ENCODE measurements at regions not wholly inside any gene's neighbourhood (a gene's known extent, or its start where the extent isn't known, plus 50 kb on each side); places are given as distances from the start of the nearest gene placed in this dataset.
"Not testable (repeated sequence)": the region's sequence is repeated elsewhere in the genome, so short reads cannot be mapped to it uniquely, and the experiment has no call there.

DNA sequence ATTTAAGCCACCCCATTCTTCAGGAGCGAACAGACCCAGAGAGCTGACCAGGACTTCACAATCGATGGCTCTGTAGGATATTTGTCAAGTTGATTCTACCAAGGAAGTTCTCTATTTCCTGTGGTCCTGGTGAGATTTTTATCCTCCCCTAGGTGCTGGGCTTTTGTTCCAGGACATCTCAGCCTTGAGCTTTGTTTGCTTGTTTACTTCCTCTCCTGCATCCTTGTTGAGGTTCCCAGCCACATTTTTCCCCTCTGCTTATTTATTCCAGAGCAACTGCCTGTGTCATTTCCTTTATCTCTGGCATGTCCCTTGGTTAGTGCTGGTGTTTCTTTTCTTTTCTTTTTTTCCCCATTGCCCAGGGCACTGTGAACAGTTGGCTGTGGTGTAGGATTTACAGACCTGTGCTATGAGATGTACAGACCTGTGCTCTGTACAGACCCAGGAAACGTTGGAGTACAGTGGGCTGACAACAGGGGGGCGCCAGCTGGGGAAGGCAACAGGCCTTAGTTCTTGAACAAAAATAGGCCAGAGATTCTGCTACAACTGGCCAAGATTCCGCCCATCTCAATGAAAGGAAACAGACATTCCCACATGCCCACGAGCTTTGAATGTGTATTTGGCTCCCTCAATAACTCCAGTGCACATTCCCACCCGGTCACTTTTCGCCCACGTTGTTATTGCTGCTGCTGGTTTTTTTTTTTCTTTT lies 235.9 kb upstream of the DDI1 start:
- no peak for DNase-seq (ENCODE audit: low read depth in 3 of 3, low spot score in 1 of 3)

DNA sequence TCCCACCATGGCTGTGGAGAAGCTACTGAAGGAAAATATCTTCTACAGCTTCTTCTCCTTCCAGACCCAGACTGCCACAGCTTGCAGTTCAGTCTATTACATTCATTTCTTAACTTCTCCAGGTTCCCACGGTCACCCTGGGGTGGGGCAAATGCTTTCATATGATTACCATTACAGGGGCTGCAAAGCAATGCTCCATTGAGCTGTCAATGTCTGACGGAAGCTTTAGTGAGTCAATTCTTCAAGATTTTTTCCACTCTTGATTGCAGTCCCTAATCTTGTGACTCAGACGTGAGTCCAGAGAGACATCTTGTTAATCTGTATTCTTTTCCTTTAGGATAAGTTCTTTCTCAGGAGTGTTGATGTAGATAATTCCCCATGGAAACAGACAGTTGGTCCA lies 233.4 kb upstream of the DDI1 start:
- DNase-seq (ENCODE audit: low read depth in 3 of 3, low spot score in 1 of 3), result no peak

DNA sequence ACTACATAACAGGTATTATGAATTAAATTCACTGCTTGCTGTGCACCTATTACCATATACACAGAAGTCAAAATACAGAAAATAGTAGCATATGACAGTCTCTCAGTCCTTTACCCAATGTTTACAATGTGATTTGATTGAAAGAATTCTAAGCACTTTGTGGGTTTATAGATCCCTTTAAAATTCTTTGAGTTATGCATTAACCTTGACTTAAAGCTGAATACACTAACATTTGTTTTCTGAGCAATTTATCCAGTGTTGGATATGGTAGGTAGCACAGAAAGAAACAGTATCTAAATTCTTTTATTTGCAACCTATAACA lies 230.8 kb upstream of the DDI1 start:
- no peak for DNase-seq (ENCODE audit: low read depth in 3 of 3, low spot score in 1 of 3)

- DNase-seq (ENCODE audit: low read depth in 3 of 3, low spot score in 1 of 3), result no peak
Measured at GRCh38 chr11:103806130-103806895, 230.1 kb upstream of the DDI1 start.

DNA sequence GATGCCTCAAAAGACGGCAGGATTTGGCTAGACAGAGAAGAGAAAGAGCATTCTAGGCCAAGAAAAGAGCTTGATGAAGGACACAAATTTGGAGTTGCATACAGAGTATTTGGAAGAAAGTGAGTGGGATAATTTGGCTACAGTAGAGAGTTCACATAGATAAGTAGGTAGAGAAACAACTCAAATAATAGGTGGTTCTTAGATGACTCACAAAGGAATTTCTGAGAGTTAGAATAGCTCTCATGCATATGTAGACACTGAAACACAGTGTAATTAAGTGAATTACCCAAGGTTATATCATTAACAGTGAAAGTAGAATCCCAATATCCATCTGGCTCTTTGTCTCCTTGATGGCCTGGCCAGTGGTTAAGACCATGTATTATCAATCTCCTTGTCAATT lies 228.6 kb upstream of the DDI1 start:
- DNase-seq (ENCODE audit: low read depth in 3 of 3, low spot score in 1 of 3), result no peak

- DNase-seq (ENCODE audit: low read depth in 3 of 3, low spot score in 1 of 3), result no peak
Measured at GRCh38 chr11:103808252-103808651, 228.2 kb upstream of the DDI1 start.

DNA sequence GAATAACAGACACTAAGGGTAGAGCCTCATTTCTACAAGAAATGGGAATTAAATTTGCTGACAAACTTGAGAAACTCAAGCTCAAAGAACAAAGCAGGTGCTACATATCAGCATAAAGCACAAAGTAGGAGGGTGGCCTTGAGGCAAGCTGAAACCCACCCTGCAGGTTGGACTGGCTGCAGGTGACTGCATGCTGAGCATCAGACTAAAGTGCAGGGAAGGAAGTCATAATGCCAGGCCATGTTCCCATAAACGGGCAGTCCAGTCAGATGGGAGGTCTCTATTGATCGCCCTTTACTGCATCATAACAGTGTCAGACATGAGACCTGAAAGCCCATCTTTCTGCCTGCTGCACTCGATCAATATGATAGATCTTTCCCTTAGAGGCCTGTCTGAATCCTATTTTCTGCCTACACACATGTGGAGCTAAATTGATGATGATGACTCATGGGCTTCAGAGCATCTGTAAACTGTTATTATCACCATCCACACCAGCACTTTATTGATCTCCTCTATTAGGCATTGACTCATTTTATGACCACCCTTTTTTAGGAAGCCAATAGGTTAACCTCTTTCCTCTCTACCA lies 224.5 kb upstream of the DDI1 start:
- no peak for DNase-seq (ENCODE audit: low read depth in 3 of 3, low spot score in 1 of 3)

DNA sequence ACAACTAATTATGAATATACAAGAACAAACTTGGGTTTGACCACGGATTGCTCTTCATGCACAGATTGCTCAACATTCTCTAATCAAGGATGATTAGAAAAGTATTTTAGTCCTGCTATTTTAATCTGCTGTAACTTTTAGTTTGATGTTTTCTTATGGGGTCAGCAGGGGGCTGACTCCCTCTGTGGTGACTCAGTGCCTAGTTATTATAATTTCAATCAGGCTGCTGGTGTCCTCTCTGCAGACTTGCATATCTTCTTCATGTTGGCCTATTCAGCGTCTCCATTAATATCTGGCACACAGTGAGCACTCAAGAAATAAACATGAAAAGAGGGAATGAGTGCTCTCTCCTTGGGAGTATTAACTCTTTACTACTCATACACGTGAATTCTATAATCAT lies 223.8 kb upstream of the DDI1 start:
- DNase-seq (ENCODE audit: low read depth in 3 of 3, low spot score in 1 of 3), result no peak

- not testable (repeated sequence) for DNase-seq (ENCODE audit: low read depth in 3 of 3, low spot score in 1 of 3)
Measured at GRCh38 chr11:103820345-103820744, 216.1 kb upstream of the DDI1 start.

GRCh38 chr11:103824116-103824515 lies 212.3 kb upstream of the DDI1 start:
- no peak for DNase-seq (ENCODE audit: low read depth in 3 of 3, low spot score in 1 of 3)

DNA sequence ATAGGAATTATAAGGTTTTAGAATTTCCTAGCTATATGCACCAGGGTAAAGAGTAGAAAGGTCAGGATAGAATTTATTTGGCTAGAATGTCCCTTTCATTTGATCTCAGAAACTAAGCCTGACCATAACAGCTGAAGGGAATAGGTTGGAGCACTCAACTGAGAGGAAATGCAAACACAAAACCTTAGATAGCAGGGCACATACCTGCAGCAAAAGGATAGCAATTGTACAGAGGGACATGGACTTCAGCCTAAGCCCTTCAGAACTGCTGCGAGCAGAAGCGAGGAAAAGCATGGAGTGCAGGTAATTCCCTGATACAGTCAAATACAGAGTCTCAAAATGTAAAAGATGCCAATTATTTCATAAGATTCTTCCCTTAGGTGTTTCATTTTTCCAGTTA lies 211.0 kb upstream of the DDI1 start:
- no peak for DNase-seq (ENCODE audit: low read depth in 3 of 3, low spot score in 1 of 3)

DNA sequence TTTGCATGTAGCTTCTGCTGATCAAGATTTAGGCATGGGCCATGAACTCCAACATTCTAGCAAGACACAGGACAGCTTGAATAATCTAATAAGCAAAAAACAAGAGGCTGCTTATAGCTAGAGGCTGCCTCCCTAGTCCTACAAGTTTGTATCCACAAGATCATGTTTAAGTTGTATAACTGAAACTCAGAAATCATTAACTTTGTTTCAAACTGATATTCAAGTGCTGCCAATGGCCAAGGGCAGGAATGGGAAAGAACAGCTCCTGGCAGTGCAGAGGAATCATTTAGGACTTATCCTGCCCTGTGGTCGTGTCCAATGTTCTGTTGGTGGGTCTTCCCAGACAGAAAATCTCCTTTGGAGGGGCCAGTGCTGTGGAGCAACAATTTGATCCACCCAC lies 209.6 kb upstream of the DDI1 start:
- DNase-seq (ENCODE audit: low read depth in 3 of 3, low spot score in 1 of 3), result no peak

DNA sequence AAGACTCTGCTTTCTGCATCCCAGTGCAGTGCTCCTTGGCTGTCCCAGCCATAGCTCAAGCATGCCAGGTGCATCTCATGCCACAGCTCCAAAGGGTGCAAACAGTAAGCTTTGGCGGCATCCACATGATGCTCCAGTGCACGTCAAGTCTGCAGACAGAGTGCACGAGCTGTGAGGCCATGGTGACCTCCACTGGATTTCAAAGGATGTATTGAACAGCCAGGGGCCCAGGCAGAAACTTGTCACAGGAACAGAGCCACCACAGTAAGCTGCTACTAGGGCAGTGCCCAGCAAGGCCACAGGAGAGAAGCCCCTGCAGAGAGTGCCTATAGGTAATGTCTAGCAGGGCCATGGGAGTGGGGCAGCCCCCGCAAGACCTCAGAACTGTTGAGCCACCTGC lies 206.8 kb upstream of the DDI1 start:
- no peak for DNase-seq (ENCODE audit: low read depth in 3 of 3, low spot score in 1 of 3)

- DNase-seq (ENCODE audit: low read depth in 3 of 3, low spot score in 1 of 3), result no peak
Measured at GRCh38 chr11:103830205-103830604, 206.2 kb upstream of the DDI1 start.

DNA sequence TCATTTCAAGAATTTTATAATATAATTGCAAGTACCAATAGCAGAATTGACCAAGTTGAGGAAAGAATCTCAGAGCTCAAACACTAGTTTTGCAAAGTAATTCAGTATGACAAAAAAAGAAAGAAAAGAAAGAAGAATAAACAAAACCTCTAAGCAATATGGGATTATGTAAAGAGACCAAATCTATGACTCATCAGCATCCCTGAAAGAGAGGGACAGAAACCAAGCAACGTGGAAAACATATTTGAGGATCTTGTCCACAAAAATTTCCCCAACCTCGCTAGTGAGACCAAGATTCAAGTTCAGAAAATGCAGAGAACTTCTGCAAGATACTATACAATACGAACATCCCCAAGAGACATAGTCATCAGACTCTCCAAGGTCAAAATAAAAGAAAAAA lies 203.7 kb upstream of the DDI1 start:
- no peak for DNase-seq (ENCODE audit: low read depth in 3 of 3, low spot score in 1 of 3)

DNA sequence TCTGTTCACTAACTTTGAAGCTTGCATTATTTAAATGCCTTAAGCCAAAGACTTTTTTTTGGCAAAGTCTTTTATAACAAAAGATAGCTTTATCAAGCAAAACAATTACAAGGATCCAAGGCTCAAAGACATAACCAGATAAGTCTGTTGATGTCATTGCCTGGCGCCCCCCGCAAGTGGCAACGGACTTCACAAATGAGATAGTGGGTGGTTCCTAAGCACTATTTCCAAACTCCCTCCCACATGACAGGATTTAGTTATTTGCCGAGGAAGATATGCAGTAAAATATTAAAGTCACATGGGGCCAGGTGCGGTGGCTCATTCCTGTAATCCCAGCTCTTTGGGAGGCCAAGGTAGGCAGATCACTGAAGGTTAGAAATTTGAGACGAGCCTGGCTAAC lies 194.2 kb upstream of the DDI1 start:
- DNase-seq (ENCODE audit: low read depth in 3 of 3, low spot score in 1 of 3), result no peak

DNA sequence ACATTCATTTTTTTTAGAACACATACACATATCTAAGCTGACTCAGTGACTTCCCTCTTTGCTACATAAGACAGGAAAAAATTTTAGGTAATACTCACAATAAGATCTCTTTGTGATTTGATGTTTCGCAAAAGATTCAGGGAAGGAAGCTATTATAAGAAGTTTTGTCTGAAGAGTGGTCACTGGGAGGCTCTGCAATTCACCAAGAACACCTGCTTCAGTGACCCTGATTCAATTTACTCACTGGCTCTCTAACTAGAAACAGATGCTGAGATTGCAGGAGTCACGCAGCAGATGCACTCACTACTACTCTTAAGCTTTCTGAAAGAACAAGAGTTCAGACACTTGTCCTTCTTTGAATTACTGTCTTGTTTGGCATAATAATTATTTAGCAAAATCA lies 193.6 kb upstream of the DDI1 start:
- DNase-seq (ENCODE audit: low read depth in 3 of 3, low spot score in 1 of 3), result no peak

- no peak for DNase-seq (ENCODE audit: low read depth in 3 of 3, low spot score in 1 of 3)
Measured at GRCh38 chr11:103844327-103845215, 191.9 kb upstream of the DDI1 start.

DNA sequence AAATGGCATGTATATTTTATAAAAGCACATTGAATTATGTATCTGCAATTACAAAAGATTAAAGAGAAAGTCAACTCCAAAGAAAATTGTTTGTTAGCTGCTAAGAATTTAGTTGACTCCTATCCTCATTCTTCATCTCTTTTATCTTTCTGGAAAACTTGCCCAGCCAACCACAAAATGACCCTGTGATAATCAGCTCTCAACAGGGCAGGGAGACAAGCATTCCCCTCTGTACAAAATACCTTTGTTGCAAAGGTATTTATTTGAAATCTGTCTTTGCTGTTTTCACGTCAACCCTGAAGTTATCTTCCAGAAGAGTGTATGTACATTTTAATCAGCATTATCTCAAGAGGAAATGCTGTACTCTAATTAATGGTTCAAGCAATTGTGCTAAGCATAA lies 191.1 kb upstream of the DDI1 start:
- DNase-seq (ENCODE audit: low read depth in 3 of 3, low spot score in 1 of 3), result no peak

DNA sequence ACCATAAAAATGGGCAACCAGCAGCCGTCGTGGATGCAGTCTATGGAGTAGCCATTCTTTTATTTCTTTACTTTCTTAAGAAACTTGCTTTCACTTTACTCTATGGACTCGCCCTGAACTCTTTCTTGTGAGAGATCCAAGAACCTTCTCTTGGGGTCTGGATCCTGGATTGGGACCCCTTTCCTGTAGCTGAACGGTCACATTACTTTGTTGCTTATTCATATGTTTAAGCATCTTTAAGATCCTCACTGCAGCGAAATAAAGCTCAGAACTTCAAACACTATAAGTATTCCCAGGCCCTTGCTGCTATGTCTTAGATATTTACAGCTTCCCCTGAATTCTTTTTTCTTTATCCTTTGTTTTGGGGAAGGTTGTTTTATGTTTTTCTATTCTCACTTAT lies 187.8 kb upstream of the DDI1 start:
- DNase-seq (ENCODE audit: low read depth in 3 of 3, low spot score in 1 of 3), result no peak

- DNase-seq (ENCODE audit: low read depth in 3 of 3, low spot score in 1 of 3), result no peak
Measured at GRCh38 chr11:103849366-103849765, 187.1 kb upstream of the DDI1 start.
